GM23248 (cell line): ENCODE measurements at regions not wholly inside any gene's neighbourhood (a gene's known extent, or its start where the extent isn't known, plus 50 kb on each side); places are given as distances from the start of the nearest gene placed in this dataset.

ENCODE experiments used
- DNase-seq: peaks from one replicate; pipeline ENCODE4 v3.0.0-alpha.2; 2015
- H2AFZ ChIP-seq: fragments of 200-600 bp; sonication (generic); 2 replicates; pipeline ENCODE4 v1.6.1; 2016; ENCODE audit warnings: antibody characterized with exemption
- H3F3A ChIP-seq: fragments of 200-600 bp; sonication (generic); 2 replicates; pipeline ENCODE4 v1.6.1; 2016; ENCODE audit warnings: mild to moderate bottlenecking, antibody characterized with exemption, mixed run types; ENCODE audit not compliant: insufficient read depth
- H3K27ac ChIP-seq: fragments of 200-600 bp; sonication (generic); 2 replicates; pipeline ENCODE4 v1.5.1; 2016; ENCODE audit warnings: mild to moderate bottlenecking
- H3K27me3 ChIP-seq: fragments of 200-600 bp; sonication (generic); replicated peaks from 2 replicates; pipeline ENCODE4 v1.6.1; 2016; ENCODE audit warnings: mild to moderate bottlenecking; ENCODE audit not compliant: insufficient read depth
- H3K36me3 ChIP-seq: fragments of 200-600 bp; sonication (generic); 2 replicates; pipeline ENCODE4 v1.6.1; 2016; ENCODE audit warnings: low read depth, mild to moderate bottlenecking
- H3K4me1 ChIP-seq: fragments of 200-600 bp; sonication (generic); 2 replicates; pipeline ENCODE4 v1.6.1; 2016; ENCODE audit warnings: mild to moderate bottlenecking; ENCODE audit not compliant: insufficient read depth
- H3K4me2 ChIP-seq: fragments of 200-600 bp; sonication (generic); one replicate; pipeline ENCODE4 v1.6.1; 2016; ENCODE audit warnings: mild to moderate bottlenecking; ENCODE audit not compliant: unreplicated experiment
- H3K4me3 ChIP-seq: fragments of 200-600 bp; sonication (generic); 2 replicates; pipeline ENCODE4 v1.5.1; 2016; ENCODE audit warnings: mild to moderate bottlenecking
- H3K79me2 ChIP-seq: fragments of 200-600 bp; sonication (generic); 2 replicates; pipeline ENCODE4 v1.6.1; 2016; ENCODE audit warnings: mild to moderate bottlenecking; ENCODE audit not compliant: insufficient read depth
- H3K9ac ChIP-seq: fragments of 200-600 bp; sonication (generic); 2 replicates; pipeline ENCODE4 v1.6.1; 2016; ENCODE audit warnings: mild to moderate bottlenecking
- H3K9me2 ChIP-seq: fragments of 200-600 bp; sonication (generic); 2 replicates; pipeline ENCODE4 v1.6.1; 2016; ENCODE audit warnings: mixed run types, mild to moderate bottlenecking, moderate library complexity; ENCODE audit not compliant: insufficient read depth
- H3K9me3 ChIP-seq: fragments of 200-600 bp; sonication (generic); one replicate; pipeline ENCODE4 v1.6.1; 2017; ENCODE audit warnings: low read depth
- H4K20me1 ChIP-seq: fragments of 200-600 bp; sonication (generic); 2 replicates; pipeline ENCODE4 v1.6.0; 2016; ENCODE audit not compliant: insufficient read depth
- EZH2 ChIP-seq: fragments of 200-600 bp; sonication (generic); IDR thresholded peaks from 2 replicates; pipeline ENCODE4 v1.6.1; 2018; ENCODE audit warnings: antibody characterized with exemption, mild to moderate bottlenecking; ENCODE audit not compliant: insufficient read depth, poor library complexity, severe bottlenecking
- EZH2phosphoT487 ChIP-seq: fragments of 200-600 bp; sonication (generic); IDR thresholded peaks from 2 replicates; pipeline ENCODE4 v1.6.1; 2018; ENCODE audit warnings: antibody characterized with exemption, moderate library complexity, mild to moderate bottlenecking, low read depth; ENCODE audit not compliant: insufficient read depth
- WGBS, 2 experiments: methylation state at CpG; one replicate each; pipeline ENCODE4 v1.1.6; 2015 to 2017; ENCODE audit warnings: low lambda C conversion rate in 2 of 2, low coverage in 1 of 2; ENCODE audit errors: missing lambda C conversion rate in 2 of 2; 5-methylcytosine and 5-hydroxymethylcytosine counted together
- in situ Hi-C: fragments of 300-500 bp; cut with MboI; formaldehyde crosslinking; loops from 2 replicates; pipeline ENCODE4 v1.15.0; 2020

DNA sequence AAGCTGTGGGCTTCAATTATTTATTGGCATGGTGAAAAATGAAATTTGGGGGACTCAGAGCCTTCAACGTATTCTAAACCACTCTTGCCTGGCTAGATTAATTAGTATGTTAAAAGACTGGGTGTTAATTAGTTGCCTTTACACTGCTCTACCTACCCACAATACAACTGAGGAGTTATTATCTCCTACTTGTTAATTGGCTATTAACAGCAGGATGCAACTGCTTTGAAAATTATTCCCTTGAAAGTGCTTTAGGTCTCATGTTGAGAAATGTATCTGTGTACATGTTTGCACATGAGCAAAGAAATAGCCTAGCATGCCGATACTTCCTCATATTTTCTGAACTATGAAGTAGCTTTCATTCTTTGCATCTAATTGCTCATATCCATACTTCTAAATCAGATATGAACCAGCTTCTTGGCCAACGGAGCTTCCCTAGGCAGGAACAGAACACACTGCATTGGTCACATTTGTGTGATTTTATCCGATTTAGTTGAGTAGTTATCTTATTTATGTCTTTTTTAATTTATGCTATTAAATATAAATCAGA lies 155.8 kb downstream of the GPAM start:
- no peak overlapping the region for H3K4me2 ChIP-seq
- no peaks in the 10 kb centered on the region for H3K4me1 ChIP-seq
- H3K4me3 ChIP-seq = no peak overlapping the region
- H2AFZ ChIP-seq = no peak overlapping the region
- WGBS, 2 experiments = 45 to 54% methylated on average over 4 of the region's 4 CpGs
- no peak overlapping the region for H3K27ac ChIP-seq
- no peaks in the 10 kb centered on the region for H3K36me3 ChIP-seq
- TF ChIP-seq EZH2phosphoT487 = no peak
- no peak for DNase-seq
- no peaks in the 10 kb centered on the region for H3K9me3 ChIP-seq
- H3K27me3 ChIP-seq = no peaks in the 10 kb centered on the region
- H3K79me2 ChIP-seq = no peaks in the 10 kb centered on the region
- in situ Hi-C loops = no loop called here
- H3F3A ChIP-seq = no peaks in the 10 kb centered on the region
- H4K20me1 ChIP-seq = no peaks in the 10 kb centered on the region
- H3K9ac ChIP-seq = no peak overlapping the region
- no peaks in the 10 kb centered on the region for H3K9me2 ChIP-seq

DNA sequence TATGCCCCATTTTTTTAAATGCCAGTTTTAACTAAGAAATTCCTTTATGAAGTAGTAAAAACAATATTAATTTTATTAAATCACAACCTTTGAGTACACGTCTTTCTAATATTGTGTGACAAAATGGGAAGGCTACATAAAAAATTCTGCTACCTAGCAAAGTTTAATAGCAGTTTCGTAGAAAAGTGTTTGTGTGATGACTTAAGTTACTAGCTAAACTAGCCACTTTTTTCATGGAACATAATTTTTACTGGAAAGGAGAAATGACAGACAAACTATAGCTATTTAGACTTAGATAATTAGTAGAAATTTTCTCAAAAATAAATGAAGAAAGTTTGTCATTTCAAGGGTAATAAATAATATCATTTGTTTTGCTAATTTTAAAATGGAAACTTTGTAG lies 153.1 kb downstream of the GPAM start:
- no peaks in the 10 kb centered on the region for H4K20me1 ChIP-seq
- WGBS, 2 experiments = 12% methylated on average over 2 of the region's 2 CpGs

DNA sequence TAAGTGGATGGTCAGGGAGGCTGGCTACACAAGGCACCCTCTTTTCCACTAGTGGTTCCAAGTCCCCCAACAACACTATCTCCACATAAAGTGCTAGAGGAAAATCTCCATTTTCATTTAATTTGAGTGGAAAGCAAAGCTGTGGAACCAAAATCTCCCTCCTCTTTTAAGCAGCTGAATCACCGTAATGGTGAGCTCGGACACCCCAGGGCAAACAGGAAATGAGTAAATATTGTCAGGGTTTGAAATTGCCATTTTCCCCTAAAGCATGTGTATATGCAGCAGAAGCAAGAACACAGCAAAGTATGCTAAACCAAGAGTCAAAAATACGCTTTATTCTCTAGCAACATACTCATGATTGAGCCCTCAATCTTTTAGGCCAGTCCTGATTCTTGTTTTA lies 143.7 kb downstream of the GPAM start:
- Histone ChIP-seq H3K4me1 (no peaks in the 10 kb centered on the region; the same call in 1 of the 2 replicates), H3K36me3 (no peaks in the 10 kb centered on the region), H3K9ac (no peak overlapping the region), H3K9me3 (no peaks in the 10 kb centered on the region), H3K4me3 (no peak overlapping the region), H3K27ac (no peak overlapping the region), H3K27me3 (no peaks in the 10 kb centered on the region), H3K9me2 (no peaks in the 10 kb centered on the region), H4K20me1 (no peaks in the 10 kb centered on the region), H3F3A (no peaks in the 10 kb centered on the region), H3K4me2 (no peak overlapping the region), H2AFZ (no peak overlapping the region), H3K79me2 (no peaks in the 10 kb centered on the region)
- in situ Hi-C loops = no loop called here
- no peak for DNase-seq
- WGBS, 2 experiments = 46 to 51% methylated on average over 3 of the region's 3 CpGs
- TF ChIP-seq EZH2phosphoT487 (no peak), EZH2 (no peak)

More for the DNA sequence above, 153.1 kb downstream of the GPAM start:
- in situ Hi-C loops = no loop called here
- Histone ChIP-seq H3K4me2 (no peak overlapping the region), H2AFZ (no peak overlapping the region), H3K27ac (no peak overlapping the region), H3K9ac (no peak overlapping the region), H3K27me3 (no peaks in the 10 kb centered on the region), H3K9me3 (no peaks in the 10 kb centered on the region), H3K36me3 (no peaks in the 10 kb centered on the region), H3K4me1 (no peaks in the 10 kb centered on the region), H3K79me2 (no peaks in the 10 kb centered on the region), H3K9me2 (no peaks in the 10 kb centered on the region), H3K4me3 (no peak overlapping the region), H3F3A (no peaks in the 10 kb centered on the region)
- TF ChIP-seq EZH2 (no peak), EZH2phosphoT487 (no peak)
- DNase-seq = no peak

DNA sequence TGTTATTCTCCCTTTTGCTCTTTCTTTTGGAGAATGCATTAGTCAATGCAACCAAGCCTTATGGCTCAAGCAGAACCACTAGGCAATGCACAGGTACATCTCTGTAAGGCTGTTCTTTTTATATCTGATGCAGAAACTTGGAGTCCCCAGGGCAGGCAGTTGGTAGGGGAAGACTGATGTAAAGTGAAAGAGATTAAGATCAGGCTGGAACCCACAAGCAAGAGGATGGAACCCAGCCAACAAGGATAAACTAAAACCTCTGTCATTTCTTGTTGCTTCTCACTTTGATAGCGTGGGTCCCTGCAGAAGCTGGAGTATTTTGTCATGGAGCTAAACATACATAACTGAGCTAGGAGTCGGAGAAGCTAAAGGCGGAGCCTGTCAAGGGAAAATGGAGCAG lies 142.9 kb downstream of the GPAM start:
- WGBS, 2 experiments = 56 to 64% methylated on average over 3 of the region's 3 CpGs
- H4K20me1 ChIP-seq = no peaks in the 10 kb centered on the region

DNA sequence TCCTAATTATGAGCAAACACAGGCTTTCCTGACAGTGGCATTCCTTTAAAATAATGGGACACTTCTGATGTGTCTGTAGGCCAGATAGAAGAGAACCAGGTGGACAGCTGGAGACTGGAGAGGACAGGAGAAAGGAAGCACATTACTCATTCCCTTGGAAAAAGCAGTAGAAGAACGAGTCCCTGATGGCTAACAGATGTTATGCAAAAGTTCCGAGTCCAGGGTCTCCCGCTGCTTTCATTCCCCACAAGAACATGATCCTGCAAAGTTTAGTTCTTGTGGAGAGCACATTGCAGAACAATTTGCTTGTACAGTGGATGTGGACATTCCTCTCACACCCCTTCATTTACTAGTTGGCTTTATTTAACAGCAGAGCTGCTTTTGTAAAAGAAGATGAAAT lies 137.6 kb downstream of the GPAM start:
- Histone ChIP-seq H3K4me3 (no peak overlapping the region), H3K4me2 (no peak overlapping the region), H3K4me1 (no peaks in the 10 kb centered on the region), H3F3A (no peaks in the 10 kb centered on the region), H2AFZ (no peak overlapping the region), H3K9ac (no peak overlapping the region), H3K79me2 (no peaks in the 10 kb centered on the region), H3K36me3 (no peaks in the 10 kb centered on the region), H3K9me2 (no peaks in the 10 kb centered on the region), H3K9me3 (no peaks in the 10 kb centered on the region), H4K20me1 (no peaks in the 10 kb centered on the region), H3K27ac (no peak overlapping the region), H3K27me3 (no peaks in the 10 kb centered on the region)
- in situ Hi-C loops = no loop called here
- TF ChIP-seq EZH2phosphoT487 (no peak), EZH2 (no peak)
- 2 to 3% methylated on average over 3 of the region's 3 CpGs for WGBS, 2 experiments
- no peak for DNase-seq

More for the DNA sequence above, 142.9 kb downstream of the GPAM start:
- no peak for TF ChIP-seq EZH2
- TF ChIP-seq EZH2phosphoT487 = no peak
- no peak for DNase-seq
- Histone ChIP-seq H3K4me3 (no peak overlapping the region), H3K9me3 (no peaks in the 10 kb centered on the region), H3K36me3 (no peaks in the 10 kb centered on the region), H3K9me2 (no peaks in the 10 kb centered on the region), H3K27me3 (no peaks in the 10 kb centered on the region), H3K9ac (no peak overlapping the region), H3K4me2 (no peak overlapping the region), H3F3A (no peaks in the 10 kb centered on the region), H3K79me2 (no peaks in the 10 kb centered on the region), H2AFZ (no peak overlapping the region), H3K27ac (no peak overlapping the region), H3K4me1 (no peaks in the 10 kb centered on the region; the same call in 1 of the 2 replicates)
- in situ Hi-C loops = no loop called here
